NCI-H146 treated with DMSO at 0.1 percent for 48 hours (cell line): ENCODE measurements at regions not wholly inside any gene's neighbourhood (a gene's known extent, or its start where the extent isn't known, plus 50 kb on each side); places are given as distances from the start of the nearest gene placed in this dataset.
"Not testable (repeated sequence)": the region's sequence is repeated elsewhere in the genome, so short reads cannot be mapped to it uniquely, and the experiment has no call there.

Source experiments
- DNase-seq: peaks from one replicate; lab custom pipeline; 2025; ENCODE audit not compliant: unreplicated experiment; lab: John Stamatoyannopoulos, UW

DNA sequence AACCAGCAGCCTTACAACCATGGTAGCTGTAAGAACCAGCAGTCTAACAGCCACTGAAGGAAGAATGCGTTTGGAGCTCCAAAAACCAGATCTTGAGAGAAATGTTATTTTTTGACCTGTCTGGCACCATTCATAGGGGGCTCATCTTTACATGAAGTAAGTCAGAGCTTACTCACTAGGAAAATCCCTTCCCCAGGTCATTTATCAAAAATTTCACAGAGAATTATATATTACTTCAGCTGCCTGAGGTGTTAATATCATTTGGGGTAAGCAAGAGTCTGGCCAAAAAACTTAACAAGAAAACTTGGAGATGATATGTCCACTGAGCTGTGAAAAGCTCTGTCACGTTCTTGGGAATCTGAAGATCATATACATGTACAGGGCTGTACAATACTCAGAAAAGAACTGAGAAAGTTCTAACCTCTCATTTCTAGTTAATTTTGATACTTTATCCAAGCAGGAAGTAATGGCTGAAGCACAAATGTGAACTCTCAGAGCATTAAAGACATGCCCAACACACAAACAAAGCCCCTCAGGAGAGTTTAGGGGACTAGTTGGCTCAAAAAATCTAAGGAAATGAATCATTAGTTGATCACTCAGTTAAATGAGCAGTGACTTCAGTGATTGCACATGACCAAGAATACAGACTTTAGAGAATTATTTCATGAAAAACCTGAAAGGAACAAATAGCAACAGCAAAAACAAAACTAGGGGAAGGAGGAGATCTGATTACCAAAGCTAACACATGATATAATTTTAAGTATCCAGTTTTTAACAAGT, 681.1 kb downstream of the LTN1 start:
- no peak for DNase-seq

DNA sequence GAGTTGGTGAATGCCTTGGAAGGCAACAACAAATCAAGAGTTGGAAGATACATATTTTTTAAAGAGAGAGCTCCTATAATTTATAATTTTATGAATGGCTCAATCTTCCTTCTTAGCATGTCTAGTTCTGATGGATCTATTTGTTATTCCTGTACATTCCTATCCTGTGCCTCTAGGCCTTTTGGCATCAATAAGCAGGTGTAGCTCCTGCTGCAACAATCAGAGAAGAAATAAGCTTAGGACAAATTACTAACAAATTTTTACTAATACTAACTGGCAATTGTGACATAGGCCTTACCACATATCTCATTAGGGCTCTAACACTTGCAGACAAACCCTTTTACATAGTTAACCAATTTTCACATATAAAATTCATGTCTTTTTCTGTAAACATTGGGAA, 682.0 kb downstream of the LTN1 start:
- no peak for DNase-seq

DNA sequence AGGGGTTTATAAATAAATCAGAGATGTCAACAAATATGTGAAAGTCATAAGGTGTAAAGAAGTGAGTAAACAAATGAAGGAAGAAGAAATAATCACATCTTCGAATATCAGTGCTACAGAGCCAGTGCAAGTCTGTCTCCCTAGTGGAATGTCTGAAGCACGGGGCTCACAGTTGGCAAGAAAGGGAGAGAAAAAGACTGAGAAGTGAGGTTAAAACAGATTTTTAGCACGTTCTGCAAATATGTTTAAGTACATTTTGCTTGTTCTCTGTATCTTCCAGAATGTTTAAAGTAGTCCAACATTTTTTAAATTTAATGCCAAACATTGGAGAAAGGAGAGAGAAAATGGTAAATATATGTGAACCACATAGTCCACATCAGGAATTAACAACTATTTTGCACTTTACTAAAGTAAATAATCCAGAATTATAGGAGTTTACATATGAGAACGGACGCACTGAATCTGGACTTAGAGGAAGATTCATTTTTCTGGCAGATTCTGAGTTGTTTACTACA, 682.4 kb downstream of the LTN1 start:
- DNase-seq = no peak

DNA sequence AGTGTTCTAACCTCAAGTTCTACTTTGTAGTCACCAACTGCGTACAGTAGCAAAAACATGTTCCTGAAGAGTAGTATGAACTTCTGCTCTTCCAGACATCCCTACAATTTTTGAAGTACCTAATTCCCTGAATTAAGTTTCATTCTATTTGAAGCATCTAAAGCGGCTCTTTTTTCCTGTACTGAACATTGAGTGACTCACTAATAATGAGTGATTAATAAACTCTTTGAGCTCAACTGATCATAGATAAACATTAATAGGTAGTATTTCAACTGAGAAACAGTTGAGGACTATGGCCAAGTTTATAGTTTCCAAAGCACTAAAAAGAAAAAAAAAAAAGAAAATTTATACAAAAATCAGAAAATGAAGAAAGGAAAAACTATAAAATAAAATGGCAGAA, 683.1 kb downstream of the LTN1 start:
- DNase-seq = no peak

DNA sequence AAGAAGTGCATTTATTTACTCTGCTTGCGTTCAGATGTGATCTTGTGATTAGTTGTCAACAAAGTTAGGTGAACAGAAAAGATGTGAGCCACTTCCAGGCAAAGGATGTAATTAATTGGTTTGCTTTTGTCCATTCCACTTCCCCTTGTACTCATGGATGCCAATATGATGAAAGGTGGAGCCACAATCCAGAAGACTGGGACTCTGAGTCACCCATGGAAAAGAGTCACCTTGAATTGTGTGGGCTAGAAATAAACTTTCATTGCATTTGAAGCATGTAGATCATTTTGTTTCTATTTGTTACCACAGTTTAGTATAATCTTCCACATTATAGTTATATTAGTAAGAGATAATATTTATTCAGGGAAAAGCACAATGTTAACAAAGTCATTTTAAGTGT, 684.2 kb downstream of the LTN1 start:
- no peak for DNase-seq

DNA sequence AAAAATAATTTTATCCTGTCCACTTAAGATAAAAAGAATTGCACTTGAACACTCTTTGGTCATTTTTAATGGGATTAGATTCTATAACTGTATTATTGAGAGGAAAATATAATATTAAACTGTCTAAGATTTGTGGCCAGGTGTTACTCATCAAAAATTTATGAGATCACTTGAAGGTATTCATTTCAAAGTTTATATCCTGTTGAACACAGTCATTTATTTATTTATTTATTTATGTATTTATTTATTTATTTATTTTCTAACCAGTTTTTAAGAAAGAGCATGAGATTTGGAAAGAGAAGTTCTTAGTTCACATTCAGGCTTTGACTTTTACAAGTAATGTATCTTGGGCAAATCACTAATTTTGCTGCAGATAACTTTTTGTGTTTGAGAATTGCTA, 692.7 kb downstream of the LTN1 start:
- no peak for DNase-seq

DNA sequence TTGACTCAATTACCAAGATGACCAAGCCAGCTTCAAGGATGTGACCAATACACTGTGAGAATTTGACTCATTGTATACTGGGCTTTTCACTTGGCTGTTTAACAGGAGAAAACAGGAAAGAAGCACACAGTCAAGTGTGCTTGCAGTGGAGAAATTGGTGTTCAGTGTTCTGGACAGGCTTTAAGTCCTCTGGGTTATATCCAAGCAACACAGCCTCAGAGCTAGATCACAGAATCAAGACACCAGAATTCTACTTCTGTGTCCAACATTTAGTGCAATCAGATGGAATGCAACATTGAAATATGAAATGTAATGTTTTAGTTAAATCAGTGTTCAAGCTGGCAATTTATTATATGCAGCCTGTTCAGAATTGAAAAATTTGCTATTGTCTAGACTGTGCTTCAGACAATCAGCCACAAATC, 694.4 kb downstream of the LTN1 start:
- DNase-seq = no peak

DNA sequence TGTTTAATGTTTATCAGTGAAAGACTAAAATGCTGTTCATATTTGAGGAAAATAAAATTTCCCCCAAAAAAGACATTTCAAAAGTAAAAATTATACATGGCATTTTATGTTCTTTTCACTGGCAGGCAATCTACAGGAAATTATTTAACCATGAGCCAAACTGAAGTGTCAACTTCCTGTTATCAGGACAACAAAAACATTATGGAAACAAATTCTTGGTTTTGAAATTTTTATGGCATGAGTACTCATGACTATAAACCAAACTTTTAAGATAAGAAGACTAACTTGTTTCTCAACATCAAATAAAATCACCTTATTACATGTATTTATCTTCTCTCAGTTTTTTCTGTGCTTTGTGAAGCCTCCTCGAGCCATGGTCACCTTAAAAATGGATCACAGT, 698.6 kb downstream of the LTN1 start:
- DNase-seq = no peak

DNA sequence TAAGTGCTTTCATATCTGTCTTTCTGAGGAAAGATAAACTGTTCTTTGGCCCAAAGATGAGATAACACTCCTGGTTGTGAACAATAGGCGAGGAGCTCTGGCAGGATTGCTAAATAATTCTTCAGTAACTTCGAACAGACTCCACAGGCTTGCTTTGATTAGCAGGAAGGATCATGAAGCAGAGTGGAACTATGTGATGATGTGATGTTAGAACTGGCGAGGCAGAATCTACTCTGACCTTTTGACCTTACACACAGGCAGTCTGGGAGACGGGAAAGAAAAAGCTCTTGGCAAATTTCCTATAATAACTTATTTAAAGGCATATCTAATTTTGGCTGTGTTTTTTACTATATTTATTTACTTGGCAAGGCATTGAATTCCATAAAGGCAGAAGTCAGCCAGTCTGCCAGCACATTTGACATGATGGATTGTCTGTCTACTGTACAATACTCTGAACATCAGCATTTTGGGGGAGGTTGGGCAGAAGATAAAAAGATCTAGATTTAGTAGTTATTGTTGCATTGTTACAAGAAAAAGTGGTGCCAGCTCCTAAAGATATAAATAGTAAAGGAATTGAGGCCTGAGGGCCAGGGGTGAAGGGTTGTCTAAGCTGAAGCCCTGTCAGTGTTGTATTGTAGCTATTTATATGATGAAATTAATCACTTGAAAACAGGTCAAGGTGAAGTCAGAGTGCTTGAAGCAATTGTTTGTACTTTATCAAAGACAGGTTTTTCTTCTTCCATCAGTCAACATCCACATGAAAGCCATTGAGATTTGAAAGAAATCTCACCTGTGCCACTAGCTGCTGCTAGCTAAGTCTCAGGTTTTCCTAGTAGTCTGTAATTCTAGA, 708.8 kb downstream of the LTN1 start:
- DNase-seq = no peak

DNA sequence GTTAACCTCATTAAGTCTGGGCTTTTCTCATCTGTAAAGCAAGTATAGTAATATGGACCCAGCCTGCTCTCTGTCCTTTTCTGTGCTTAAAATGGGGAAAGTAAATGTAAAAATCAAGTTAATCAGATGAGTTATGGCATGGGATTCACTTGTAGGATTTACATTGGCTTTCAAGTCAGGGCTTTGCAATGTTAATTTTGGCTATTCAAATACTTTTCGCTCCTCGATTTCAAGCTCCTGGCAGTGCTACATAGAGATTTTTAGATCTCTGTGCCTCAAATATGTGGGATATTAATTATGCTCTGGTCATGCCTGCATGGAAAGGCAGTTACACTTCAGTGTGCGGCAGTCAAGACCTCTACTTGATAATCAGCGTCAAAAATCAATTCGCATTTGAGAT, 709.8 kb downstream of the LTN1 start:
- no peak for DNase-seq

DNA sequence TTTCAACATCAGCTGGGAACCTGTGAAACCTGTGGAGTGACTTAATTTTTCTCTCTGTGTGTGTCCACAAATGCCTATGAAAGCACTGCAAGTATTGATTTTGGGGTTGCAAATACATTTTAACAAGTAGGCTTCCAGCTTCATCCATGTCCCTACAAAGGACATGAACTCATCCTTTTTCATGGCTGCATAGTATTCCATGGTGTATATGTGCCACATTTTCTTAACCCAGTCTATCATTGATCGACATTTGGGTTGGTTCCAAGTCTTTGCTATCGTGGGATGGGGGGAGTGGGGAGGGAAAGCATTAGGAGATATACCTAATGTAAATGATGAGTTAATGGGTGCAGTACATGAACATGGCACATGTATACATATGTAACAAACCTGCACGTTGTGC, 711.3 kb downstream of the LTN1 start:
- not testable (repeated sequence) for DNase-seq

DNA sequence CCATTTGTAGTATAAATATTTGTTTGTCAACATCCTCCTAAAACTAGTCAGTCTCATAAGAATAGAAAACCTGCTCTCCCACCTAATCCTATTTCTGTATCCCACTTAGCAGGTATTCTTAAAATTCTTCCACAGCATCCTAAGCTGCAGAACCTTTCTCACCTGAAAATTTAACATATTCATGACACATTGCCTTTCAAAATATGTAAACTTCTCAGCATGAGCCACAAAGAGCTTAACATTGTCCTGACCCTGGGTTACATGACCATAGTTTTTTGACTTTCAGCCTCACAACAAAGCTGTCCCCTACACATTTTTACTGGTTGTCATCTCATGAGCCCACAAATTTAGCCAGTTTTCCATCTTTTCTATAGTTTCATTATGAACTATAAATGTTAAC, 712.1 kb downstream of the LTN1 start:
- DNase-seq = no peak

DNA sequence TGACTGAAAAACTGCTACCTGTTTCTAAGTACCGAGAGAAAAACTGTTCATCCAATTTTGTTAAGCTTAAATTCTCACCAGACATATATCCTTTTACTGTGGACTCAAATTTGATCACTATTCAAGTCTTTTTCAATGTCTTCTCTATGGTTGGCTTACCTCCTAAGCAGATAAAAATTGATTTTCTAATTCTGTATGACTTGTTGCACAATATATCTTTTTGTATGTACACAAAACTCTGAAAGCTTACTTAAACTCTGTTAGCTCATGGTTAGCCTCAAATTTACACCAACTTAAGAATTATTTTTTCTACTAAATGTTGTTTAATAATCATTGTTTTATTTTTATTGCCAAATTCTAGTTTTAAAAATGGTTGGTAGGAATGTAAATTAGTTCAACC, 715.4 kb downstream of the LTN1 start:
- DNase-seq = no peak

DNA sequence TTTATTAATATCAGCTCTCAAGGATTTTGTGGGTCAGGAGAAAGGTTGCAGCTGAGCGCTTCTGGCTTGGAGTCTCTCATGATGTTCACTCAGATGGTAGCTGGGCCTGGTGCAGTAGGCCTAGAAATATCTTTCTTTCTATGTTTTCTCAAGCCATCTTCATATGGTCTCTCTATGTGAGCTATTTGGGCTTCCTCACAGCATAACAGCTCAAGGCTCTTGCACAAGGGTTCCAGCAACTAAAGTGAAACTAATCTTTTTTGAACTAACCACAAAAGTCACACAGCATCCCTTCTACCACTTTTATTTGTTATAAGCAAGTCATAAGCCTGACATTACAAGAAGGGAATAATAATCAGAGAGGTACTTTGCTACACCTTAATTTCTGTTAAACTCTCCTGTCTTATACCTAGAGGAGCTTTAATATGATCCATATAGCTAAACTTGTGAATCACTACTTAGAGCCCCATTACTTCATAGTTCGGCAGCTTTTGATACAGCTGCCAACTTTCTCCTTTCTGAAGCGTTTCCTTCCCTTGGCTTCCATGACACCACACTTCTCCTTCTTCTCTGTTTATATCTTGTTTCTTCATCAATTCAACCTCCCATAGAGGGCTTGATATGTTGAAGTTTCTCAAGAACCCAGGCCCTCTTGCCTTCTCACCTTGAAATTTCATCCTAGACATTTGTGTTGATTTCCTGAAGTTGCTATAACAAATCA, 720.2 kb downstream of the LTN1 start:
- no peak for DNase-seq

DNA sequence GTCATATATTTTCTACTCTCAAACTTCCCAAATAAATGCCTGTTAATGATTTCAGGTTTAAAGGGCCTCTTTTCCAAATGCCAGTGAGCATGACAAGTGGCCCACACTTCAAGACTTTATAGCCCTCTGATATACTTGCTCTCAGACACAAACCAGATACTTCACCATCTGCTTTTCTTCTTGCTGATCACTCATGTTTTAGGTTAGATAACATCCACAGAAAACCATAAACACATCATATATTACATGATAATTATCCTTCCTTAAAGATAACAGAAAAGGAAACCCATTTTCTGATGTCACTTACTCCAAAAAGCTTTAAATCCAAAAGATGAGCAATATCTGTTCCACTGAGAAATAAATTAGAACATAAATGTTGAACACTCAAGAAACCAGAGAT, 723.5 kb downstream of the LTN1 start:
- DNase-seq = no peak

DNA sequence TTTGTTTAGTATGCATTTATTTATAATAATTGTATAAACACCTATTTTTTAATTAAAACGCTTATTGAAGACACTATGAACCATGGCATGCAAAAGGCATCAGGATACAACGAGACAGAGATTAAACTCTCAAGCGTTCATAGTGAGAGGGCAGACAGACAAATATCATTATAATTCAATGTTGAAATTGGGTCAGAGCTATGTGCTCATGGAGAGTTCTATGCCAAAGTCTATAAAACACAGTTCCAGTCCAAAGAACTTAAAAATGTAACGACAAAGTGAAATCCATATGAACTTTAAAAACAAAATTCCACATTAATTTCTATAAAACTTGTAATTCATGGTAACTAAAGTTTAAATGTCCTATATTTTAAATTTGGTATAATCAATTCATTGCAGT, 724.0 kb downstream of the LTN1 start:
- no peak for DNase-seq

DNA sequence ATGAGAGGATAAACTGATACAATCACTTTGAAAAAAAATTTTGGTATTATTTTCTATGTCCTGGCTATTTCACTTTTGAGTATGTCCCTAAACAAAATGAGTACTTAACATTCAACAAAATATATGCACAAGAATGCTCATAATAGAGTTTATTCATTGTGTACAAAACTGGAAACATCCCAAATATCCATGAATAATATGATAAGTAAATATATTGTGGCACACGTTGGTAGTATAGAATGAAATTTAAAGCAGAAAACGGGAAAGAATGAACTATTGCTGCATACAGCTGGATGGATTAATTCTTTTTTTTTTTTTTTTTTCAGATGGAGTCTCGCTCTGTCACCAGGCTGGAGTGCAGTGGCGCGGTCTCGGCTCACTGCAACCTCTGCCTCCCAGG, 725.2 kb downstream of the LTN1 start:
- no peak for DNase-seq

DNA sequence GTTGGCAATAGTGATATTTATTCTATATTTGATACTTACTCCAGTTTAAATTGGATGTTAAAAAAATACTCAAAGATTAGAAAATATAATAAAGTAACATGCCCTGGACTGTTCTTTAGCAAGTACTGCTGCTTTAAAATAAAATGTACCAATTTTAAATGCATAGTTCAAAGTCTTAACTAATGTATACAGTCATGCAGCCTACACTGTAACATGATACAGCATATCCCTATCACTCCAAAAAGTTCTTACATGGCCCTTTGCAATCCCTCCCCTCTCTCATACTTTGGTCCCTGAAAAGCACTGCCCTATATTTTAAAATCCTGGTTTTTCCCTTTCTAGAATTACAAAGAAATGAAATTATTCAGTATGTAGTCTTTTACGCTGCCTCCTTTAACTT, 726.6 kb downstream of the LTN1 start:
- no peak for DNase-seq

DNA sequence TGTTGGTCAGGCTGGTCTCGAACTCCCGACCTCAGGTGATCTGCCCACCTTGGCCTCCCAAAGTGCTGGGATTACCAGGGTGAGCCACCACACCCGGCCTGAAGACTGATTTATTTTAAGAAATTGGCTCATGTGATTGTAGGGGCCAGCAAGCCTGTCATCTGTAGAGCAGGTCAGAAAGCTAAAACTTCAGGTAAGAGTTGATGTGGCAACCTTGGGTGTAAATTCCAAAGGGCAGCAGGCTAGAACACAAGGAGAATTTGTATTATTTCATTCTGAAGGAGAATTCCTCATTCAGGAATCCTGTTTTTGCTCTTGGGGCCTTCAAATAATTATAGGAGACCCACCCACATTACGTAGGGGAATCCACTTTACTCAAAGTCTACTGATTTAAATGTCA, 728.7 kb downstream of the LTN1 start:
- no peak for DNase-seq

DNA sequence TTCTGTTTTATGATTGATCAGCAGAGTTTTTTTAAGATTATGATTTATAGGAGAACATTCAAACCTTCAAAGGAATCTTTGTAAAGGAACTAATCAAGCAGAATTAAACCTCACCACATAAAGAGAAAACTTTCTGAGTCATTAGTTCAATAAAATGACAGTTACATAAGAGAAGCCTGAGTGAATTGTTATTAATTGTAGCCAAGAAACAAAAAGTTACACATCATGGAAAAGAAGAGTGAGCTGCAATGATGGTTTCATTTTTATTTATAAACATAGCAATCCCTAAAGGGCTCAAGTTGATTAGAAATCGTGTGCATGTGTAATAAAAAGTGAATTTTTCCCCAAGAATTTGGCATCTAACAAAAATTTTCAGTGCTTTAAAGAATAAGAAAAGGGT, 731.4 kb downstream of the LTN1 start:
- no peak for DNase-seq

DNA sequence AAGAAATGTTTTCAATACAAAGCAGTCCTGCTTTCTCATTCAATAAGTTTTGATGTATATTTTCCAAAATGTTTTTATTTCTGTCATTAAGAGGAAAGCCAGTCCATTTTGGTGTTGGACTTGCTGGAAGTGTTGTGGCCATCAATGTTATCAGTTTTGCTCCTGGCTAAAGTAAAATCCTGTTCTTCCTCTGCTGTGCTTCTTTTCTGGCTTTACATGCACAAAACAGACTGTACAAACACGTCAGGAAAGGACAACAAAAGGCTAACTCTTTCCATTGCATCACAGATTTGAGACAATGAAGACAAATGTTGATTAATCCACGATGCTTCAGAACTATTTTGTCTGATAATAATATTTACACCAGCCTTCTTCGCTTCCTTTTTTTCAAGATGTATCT, 735.4 kb downstream of the LTN1 start:
- DNase-seq = no peak

DNA sequence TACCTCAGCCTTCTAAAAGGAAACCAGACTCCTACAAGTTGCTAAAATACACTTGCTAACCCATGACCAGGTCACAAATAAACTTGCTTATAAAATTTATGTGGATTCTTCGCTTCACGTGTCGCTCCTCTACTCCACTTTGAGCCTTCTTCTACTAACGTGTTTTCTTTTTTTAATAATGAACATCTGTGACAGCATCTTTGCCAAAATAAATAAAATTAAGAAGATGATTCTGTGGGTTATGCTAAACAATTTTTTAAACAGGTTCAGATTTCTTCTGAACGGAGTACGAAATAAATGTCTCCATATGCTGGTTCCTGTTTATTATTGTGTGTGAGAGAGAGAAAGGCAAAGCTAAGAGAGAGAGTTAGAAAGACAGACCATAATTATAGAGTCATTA, 735.8 kb downstream of the LTN1 start:
- no peak for DNase-seq
